Neural cell (in vitro differentiated cells): ENCODE measurements at regions not wholly inside any gene's neighbourhood (a gene's known extent, or its start where the extent isn't known, plus 50 kb on each side); places are given as distances from the start of the nearest gene placed in this dataset.

Experiments used
- H2AFZ ChIP-seq: fragments of 200-600, 300-800 bp; sonication (generic), shearing (Covaris generic); 2 replicates; pipeline ENCODE4 v1.6.0; 2014; ENCODE audit warnings: low read depth, mild to moderate bottlenecking, antibody characterized with exemption, low read length, moderate library complexity
- H3F3A ChIP-seq: fragments of 200-600 bp; shearing (Covaris generic); 2 replicates; pipeline ENCODE4 v1.6.1; 2016; ENCODE audit warnings: mild to moderate bottlenecking, moderate library complexity, mixed read lengths, antibody characterized with exemption, low read length; ENCODE audit not compliant: insufficient read depth, poor library complexity, severe bottlenecking
- H3K27ac ChIP-seq: fragments of 200-600, 300-800 bp; sonication (generic), shearing (Covaris generic); 2 replicates; pipeline ENCODE4 v1.5.1; 2014; ENCODE audit warnings: mild to moderate bottlenecking, low read length, moderate library complexity
- H3K27me3 ChIP-seq: fragments of 300-800, 200-600 bp; sonication (generic), shearing (Covaris generic); 2 replicates; pipeline ENCODE4 v1.6.0; 2014; ENCODE audit warnings: mild to moderate bottlenecking, low read depth, low read length, moderate library complexity; ENCODE audit not compliant: insufficient read depth
- H3K36me3 ChIP-seq: fragments of 300-800, 200-600 bp; sonication (generic), shearing (Covaris generic); 2 replicates; pipeline ENCODE4 v1.5.1; 2014; ENCODE audit warnings: mild to moderate bottlenecking, antibody characterized with exemption, low read length, moderate library complexity; ENCODE audit not compliant: insufficient read depth
- H3K4me2 ChIP-seq: fragments of 300-800, 200-600 bp; sonication (generic), shearing (Covaris generic); 2 replicates; pipeline ENCODE4 v1.6.0; 2014; ENCODE audit warnings: mild to moderate bottlenecking, low read length
- H3K4me3 ChIP-seq: fragments of 300-800, 200-600 bp; sonication (generic), shearing (Covaris generic); 2 replicates; pipeline ENCODE4 v1.5.1; 2014; ENCODE audit warnings: mild to moderate bottlenecking, low read length, moderate library complexity
- H3K79me2 ChIP-seq: fragments of 200-600 bp; shearing (Covaris generic); replicated peaks from 2 replicates; pipeline ENCODE4 v1.6.0; 2014; ENCODE audit warnings: mild to moderate bottlenecking, low read length, moderate library complexity; ENCODE audit not compliant: insufficient read depth
- H3K9ac ChIP-seq: fragments of 300-800, 200-600 bp; sonication (generic), shearing (Covaris generic); 2 replicates; pipeline ENCODE4 v1.6.1; 2016; ENCODE audit warnings: mild to moderate bottlenecking, low read length, mixed read lengths
- H3K9me2 ChIP-seq: fragments of 200-600 bp; shearing (Covaris generic); 2 replicates; pipeline ENCODE4 v1.6.1; 2016; ENCODE audit warnings: mild to moderate bottlenecking, low read length, mixed read lengths; ENCODE audit not compliant: insufficient read depth
- H3K9me3 ChIP-seq: fragments of 200-600, 300-800 bp; sonication (generic), shearing (Covaris generic); 2 replicates; pipeline ENCODE4 v1.6.1; 2016; ENCODE audit warnings: mild to moderate bottlenecking, mixed run types, low read length, moderate library complexity, mixed read lengths
- H4K20me1 ChIP-seq: fragments of 200-600 bp; shearing (Covaris generic); 2 replicates; pipeline ENCODE4 v1.6.1; 2016; ENCODE audit warnings: mild to moderate bottlenecking, mixed run types; ENCODE audit not compliant: insufficient read depth
- EP300 ChIP-seq: fragments of 450-650 bp; conservative IDR thresholded peaks from 2 replicates; pipeline ENCODE4 v1.6.1; 2014; ENCODE audit warnings: antibody characterized with exemption, mild to moderate bottlenecking, moderate library complexity; ENCODE audit not compliant: poor library complexity, severe bottlenecking
- EZH2 ChIP-seq: fragments of 200-600, 300-800 bp; shearing (Covaris generic), sonication (generic); IDR thresholded peaks from 2 replicates; pipeline ENCODE4 v1.6.1; 2014; ENCODE audit warnings: antibody characterized with exemption, low read length, borderline replicate concordance, mild to moderate bottlenecking; ENCODE audit not compliant: insufficient read depth, poor library complexity, severe bottlenecking
- MXI1 ChIP-seq: fragments of 450-650 bp; conservative IDR thresholded peaks from 2 replicates; pipeline ENCODE4 v1.6.1; 2014; ENCODE audit warnings: antibody characterized with exemption, mild to moderate bottlenecking; ENCODE audit not compliant: poor library complexity, severe bottlenecking
- POLR2AphosphoS5 ChIP-seq: IDR thresholded peaks from 2 replicates; pipeline ENCODE4 v1.6.1; 2012
- RAD21 ChIP-seq: fragments of 450-650 bp; conservative IDR thresholded peaks from 2 replicates; pipeline ENCODE4 v1.6.1; 2014; ENCODE audit warnings: antibody characterized with exemption, mild to moderate bottlenecking, moderate library complexity
- REST ChIP-seq: IDR thresholded peaks from 2 replicates; pipeline ENCODE4 v1.6.1; 2012; ENCODE audit warnings: borderline replicate concordance
- SMC3 ChIP-seq: fragments of 450-650 bp; conservative IDR thresholded peaks from 2 replicates; pipeline ENCODE4 v1.6.1; 2014; ENCODE audit warnings: antibody characterized with exemption, mild to moderate bottlenecking, moderate library complexity; ENCODE audit not compliant: poor library complexity
- TAF1 ChIP-seq: IDR thresholded peaks from 2 replicates; pipeline ENCODE4 v1.6.1; 2012; ENCODE audit warnings: low read depth
- TF ChIP-seq, protein P1 (sequence below): fragments of 450-650 bp; IDR thresholded peaks from 2 replicates; pipeline ENCODE4 v1.5.1; 2014; ENCODE audit warnings: antibody characterized with exemption, mild to moderate bottlenecking, moderate library complexity; ENCODE audit not compliant: poor library complexity, severe bottlenecking

- Histone ChIP-seq H3K27ac (no peak overlapping the region), H4K20me1 (no peaks in the 10 kb centered on the region), H3F3A (no peaks in the 10 kb centered on the region), H3K79me2 (no peaks in the 10 kb centered on the region), H3K27me3 (no peaks in the 10 kb centered on the region), H2AFZ (no peak overlapping the region), H3K9me3 (no peaks in the 10 kb centered on the region), H3K4me3 (no peak overlapping the region), H3K4me2 (no peak overlapping the region), H3K9me2 (no peaks in the 10 kb centered on the region), H3K36me3 (no peaks in the 10 kb centered on the region), H3K9ac (no peak overlapping the region)
- TF ChIP-seq TAF1 = no peak
- no peak for TF ChIP-seq SMC3
Observed at GRCh38 chr15:69892351-69892750, 205.4 kb downstream of the TLE3 start.

- no peak overlapping the region for H3K4me3 ChIP-seq
- no peaks in the 10 kb centered on the region for H3F3A ChIP-seq
- no peak overlapping the region for H3K27ac ChIP-seq
- H3K36me3 ChIP-seq = no peaks in the 10 kb centered on the region
- H3K27me3 ChIP-seq = no peaks in the 10 kb centered on the region
- H3K9ac ChIP-seq = no peak overlapping the region
- H2AFZ ChIP-seq = no peak overlapping the region
- H3K79me2 ChIP-seq = no peaks in the 10 kb centered on the region
- H3K9me2 ChIP-seq = no peaks in the 10 kb centered on the region
- TF ChIP-seq EP300 = no peak
- TF ChIP-seq MXI1 = no peak
- no peak for TF ChIP-seq TAF1
- no peak for TF ChIP-seq POLR2AphosphoS5
- H4K20me1 ChIP-seq = no peaks in the 10 kb centered on the region
- no peaks in the 10 kb centered on the region for H3K9me3 ChIP-seq
- no peak overlapping the region for H3K4me2 ChIP-seq
Observed at GRCh38 chr15:69893086-69893485, 204.6 kb downstream of the TLE3 start.

- no peak overlapping the region for H2AFZ ChIP-seq
- no peak overlapping the region for H3K27ac ChIP-seq
Observed at GRCh38 chr15:69893863-69894262, 203.9 kb downstream of the TLE3 start.

More at GRCh38 chr15:69893863-69894262, 203.9 kb downstream of the TLE3 start:
- H3K9me3 ChIP-seq = no peaks in the 10 kb centered on the region
- H3F3A ChIP-seq = no peaks in the 10 kb centered on the region
- no peaks in the 10 kb centered on the region for H3K36me3 ChIP-seq
- TF ChIP-seq, protein P1, sequence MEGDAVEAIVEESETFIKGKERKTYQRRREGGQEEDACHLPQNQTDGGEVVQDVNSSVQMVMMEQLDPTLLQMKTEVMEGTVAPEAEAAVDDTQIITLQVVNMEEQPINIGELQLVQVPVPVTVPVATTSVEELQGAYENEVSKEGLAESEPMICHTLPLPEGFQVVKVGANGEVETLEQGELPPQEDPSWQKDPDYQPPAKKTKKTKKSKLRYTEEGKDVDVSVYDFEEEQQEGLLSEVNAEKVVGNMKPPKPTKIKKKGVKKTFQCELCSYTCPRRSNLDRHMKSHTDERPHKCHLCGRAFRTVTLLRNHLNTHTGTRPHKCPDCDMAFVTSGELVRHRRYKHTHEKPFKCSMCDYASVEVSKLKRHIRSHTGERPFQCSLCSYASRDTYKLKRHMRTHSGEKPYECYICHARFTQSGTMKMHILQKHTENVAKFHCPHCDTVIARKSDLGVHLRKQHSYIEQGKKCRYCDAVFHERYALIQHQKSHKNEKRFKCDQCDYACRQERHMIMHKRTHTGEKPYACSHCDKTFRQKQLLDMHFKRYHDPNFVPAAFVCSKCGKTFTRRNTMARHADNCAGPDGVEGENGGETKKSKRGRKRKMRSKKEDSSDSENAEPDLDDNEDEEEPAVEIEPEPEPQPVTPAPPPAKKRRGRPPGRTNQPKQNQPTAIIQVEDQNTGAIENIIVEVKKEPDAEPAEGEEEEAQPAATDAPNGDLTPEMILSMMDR = no peak
- TF ChIP-seq TAF1 = no peak
- TF ChIP-seq SMC3 = no peak
- no peak for TF ChIP-seq MXI1
- TF ChIP-seq EZH2 = no peak
- no peak for TF ChIP-seq POLR2AphosphoS5
- TF ChIP-seq REST = no peak
- TF ChIP-seq EP300 = no peak
- TF ChIP-seq RAD21 = no peak
- H3K4me2 ChIP-seq = no peak overlapping the region
- H4K20me1 ChIP-seq = no peaks in the 10 kb centered on the region
- no peaks in the 10 kb centered on the region for H3K79me2 ChIP-seq
- H3K9me2 ChIP-seq = no peaks in the 10 kb centered on the region
- H3K27me3 ChIP-seq = no peaks in the 10 kb centered on the region
- H3K4me3 ChIP-seq = no peak overlapping the region
- no peak overlapping the region for H3K9ac ChIP-seq
